Fibroblast of peridontal ligament (primary cell): ENCODE measurements at regions not wholly inside any gene's neighbourhood (a gene's known extent, or its start where the extent isn't known, plus 50 kb on each side); places are given as distances from the start of the nearest gene placed in this dataset.
"Not testable (repeated sequence)": the region's sequence is repeated elsewhere in the genome, so short reads cannot be mapped to it uniquely, and the experiment has no call there.

Experiments used
- DNase-seq: peaks from one replicate; pipeline ENCODE4 v3.0.0-alpha.2; 2010; ENCODE audit errors: extremely low read depth

DNA sequence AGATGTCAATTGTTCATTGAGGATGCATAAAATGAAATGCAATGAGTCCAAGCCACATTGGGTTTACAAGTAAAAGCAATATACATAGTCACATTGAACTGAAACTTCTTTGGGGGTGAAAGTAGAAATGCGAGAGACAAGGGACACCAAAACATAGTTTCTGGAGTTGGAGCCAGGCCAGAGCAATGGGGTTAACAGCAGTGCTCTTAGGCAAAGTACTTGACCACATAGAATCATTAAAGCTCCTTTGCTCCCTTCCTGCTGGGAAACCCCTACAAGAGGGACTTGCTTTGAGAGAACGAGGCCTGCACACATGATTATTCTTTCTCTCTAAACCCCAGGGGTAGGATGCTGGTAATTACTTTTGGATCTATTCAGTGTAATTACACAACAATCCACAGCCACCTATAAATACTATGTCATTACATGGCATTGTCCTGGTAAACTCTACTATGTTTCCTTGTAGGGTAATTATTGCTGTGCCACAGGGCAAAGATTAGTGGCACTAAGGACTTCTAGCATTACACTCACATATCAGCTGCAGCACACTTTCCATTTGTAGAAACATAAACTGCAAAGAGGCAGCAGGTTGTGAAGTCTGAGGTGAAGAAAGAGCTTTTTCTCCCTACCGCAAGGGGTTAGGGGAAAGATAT is 421.6 kb upstream of the PBX1 start:
- no peak for DNase-seq

DNA sequence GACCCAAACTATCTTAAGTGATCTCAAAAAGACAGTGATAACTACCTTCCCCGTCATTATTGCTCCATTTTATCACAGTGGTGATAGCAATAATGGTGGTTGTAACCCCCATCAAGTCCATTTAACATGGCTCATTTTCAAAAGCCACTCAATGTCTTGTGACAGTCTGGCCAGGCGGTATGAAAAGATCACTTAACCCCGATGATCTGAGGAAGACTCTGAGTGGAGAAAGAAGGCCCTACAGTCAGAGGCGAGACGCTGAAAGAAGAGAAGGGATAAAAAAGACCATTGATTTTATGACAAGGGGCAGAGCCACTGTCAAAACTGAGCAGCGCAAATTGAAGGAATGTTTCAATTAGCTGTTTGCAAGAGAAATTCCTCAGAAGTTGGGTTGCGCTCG is 417.2 kb upstream of the PBX1 start:
- no peak for DNase-seq

DNA sequence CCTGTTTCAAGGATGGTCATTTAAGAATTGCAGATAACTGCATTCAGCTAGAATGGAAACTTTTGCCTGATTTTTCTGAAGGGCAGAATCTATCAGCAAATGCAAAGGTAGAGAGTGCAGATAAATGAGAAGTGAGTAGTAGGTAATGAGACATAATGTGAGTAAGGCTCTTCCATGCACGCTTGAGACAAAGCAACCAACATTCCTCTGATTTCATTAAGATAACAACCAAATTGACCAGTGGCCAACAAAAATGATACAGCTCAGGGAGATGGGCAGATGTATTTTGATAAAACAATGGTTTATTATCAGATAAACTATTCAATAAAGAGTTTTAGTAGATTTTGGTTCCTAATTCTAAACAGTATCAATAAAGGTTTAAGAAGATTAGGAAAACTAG is 404.4 kb upstream of the PBX1 start:
- no peak for DNase-seq

DNA sequence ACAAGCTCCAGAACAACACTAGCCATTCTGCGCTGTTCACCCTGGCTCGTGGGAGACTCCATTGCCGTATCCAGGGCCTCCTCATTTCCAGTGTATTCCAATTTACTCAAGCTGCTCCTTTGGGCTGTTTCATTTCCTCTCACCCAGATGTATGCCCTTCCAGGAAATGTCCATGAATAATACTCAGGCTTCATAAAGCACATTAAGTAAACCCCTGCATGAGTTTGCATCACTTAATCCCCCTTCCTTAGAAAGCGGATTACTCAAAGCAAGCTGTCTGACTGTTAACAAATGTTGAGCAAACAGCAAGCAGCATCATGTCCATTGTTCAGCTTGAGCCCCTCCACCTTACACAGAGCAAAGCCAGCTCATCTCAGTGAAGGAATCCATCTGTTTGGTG is 403.6 kb upstream of the PBX1 start:
- no peak for DNase-seq

DNA sequence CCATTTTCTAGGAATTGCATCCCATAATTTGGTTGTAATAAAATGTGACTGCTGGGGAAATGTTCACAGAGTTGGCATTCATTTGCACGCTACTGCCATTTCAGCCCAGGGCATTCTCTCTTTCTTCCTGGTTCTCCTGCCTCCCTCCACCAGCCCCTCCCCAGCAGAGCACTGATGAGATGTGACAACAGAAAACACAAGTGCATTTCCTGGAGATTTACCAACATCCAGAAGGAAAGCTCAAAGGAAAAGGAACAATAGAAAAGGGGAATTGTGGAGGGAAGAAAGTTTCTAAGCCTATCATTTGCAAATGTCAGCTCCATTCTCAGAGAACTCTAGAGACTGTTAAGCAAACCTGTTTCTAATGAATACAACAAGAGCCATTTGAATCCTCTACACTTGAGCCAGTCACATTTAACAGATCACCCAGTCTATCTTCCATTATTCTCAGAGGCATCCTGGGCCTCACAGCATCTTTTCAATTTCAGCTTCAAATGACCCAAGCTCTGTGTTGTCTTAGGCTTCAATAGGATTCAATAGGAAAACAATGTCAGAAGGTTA is 395.6 kb upstream of the PBX1 start:
- no peak for DNase-seq

DNA sequence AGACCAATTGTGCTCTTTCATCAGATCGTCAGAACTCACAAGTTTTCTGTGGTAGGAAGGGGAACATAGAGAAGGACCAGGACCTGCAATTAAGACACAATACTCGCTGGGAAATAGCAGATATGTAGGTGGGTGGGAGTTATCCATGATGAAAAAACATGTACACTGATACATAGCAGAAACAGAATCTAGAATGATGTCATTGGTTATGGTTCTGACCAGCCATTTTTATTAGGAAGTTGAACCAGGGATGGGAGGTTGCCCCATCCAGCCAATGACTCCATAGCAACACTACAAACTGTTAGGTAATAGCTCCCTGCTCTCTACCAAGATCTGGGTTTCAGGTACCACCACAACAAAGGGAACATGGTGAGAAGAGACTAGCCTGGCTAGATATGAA is 393.5 kb upstream of the PBX1 start:
- no peak for DNase-seq

DNA sequence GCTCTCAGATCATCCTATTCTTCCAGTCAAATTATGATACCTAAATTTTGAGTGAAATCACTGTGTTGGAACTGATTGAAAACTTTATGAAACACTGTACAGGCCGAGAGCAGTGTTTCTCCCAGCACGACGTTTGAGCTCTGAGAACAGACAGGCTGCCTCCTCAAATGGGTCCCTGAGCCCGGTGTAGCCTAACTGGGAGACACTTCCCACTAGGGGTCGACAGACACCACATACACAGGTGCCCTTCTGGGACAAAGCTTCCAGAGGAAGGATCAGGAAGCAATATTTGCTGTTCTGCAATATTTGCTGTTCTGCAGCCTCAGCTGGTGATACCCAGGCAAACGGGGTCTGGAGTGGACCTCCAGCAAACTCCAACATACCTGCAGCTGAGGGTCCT is 392.5 kb upstream of the PBX1 start:
- not testable (repeated sequence) for DNase-seq

DNA sequence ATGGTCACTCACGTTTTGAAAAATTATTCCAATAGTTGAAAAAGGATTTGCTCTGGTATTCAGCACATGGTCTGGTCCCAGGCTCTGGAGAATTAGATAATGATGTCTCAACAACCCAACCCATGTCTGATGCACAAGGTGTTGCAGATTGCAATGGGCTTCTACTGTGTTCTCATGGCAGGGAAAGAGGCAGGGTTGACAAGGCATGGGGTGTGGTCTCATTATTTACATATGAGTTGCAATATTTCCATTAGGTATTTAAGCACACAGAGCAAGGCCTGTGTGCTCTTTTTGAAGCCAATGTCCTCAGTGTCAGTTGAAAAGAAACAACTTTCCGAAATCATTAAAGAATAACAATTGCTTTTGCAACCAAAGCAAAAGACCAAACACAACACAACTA is 381.9 kb upstream of the PBX1 start:
- no peak for DNase-seq

DNA sequence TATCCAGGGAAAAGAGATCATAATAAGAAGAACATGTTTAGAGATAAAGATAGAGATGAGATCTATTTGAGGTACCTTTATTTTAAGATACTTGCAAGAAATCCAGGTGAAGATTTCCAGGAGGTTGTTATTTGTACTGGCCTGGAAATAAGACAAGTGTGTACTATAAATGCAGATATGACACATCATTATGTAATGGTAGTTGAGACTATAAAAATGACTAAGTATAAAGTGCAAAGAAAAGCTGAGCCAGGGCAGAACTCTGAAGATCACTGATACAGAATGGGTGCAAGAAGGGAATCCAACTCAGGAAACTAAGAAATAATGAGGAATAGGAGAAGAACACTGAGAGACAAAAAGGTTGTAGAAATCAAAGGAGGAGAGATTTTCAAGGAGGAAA is 378.2 kb upstream of the PBX1 start:
- no peak for DNase-seq

DNA sequence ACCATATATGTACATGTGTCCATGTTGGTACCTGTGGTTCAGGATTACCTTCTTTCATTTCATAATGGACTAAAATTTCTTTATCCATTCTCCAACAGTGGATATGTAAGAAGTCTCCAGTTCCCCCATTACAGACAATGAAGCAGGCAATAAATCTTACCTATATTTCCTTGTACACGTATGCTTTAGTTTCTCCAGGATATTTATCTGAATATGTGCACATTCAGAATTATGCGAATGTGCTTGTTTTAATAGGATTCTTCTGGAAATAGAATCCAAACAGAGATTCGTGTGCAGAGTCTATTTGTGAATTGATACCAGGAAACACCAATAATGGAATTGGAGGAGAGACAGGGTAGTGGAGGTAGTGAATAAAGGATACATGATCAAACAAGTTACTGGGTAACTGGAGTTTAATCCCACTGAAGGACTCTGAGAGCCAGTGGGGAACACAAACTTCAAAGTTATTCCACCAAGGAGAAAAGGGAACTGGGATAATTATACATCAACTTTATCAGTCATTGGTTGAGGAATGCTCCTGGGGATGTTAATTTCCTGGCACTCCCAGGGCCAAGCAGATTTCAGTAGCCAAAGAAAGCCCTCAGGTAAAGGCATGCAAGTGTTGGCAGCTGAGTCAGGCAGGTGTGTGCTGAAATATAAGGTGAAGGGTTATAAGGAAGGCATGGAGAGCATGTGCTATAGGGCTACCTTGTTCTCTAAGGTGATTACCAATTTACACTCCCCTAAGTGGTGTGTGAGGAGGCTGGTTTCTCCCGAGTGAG is 374.9 kb upstream of the PBX1 start:
- no peak for DNase-seq

DNA sequence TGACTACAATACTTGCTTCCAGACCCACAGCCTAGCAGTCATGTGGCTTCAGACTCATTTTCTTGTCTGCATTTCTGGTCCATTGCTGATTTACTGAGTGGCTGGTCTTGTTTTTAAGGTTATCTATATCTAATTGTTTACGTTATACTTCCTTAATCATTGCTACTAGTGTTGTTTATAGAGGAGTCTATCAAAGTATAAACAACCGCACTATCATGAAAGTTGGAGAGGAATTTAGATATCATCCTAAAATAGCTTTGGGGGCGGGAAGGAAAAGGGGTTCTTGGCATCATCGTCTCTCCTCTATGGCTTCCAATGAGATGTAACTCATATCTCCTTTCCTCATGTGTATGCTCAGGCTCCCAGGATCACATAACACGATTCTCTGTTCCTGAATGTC is 372.1 kb upstream of the PBX1 start:
- DNase-seq: no peak

DNA sequence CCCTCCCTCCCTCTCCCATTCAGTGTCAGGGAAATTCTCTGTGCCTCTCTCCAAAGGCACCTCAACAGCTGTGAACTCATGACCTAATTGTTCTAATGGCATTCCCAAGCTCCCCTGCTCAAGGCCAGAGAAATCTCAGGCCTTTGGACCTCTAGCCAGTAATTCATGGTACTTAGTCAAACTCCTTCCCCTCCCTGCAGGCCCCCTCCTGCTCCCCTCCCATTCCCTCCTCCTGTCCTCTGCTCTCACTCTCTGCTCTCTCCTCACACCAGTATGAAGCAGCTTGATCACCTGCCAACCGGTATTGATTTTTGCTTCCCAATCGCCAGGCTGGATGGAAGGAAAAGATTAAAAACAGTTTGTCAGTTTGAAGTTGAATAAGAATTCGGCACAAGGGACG is 370.5 kb upstream of the PBX1 start:
- DNase-seq: no peak

DNA sequence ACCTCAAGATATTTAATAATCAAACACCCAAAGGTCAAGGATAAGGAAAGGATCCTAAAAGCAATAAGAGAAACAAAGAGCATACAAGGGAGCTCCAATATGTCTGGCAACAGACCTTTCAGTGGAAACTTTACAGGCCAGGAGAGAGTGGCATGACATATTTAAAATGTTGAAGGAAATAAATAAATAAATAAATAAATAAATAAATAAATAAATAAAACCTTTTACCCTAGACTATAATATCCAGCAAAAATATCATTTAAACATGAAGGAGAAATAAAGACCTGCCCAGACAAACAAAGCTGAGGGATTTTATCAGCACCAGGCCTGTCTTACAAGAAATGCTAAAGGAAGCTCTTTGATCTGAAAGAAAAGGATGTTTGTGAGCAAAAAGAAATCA is 367.8 kb upstream of the PBX1 start:
- DNase-seq: no peak

DNA sequence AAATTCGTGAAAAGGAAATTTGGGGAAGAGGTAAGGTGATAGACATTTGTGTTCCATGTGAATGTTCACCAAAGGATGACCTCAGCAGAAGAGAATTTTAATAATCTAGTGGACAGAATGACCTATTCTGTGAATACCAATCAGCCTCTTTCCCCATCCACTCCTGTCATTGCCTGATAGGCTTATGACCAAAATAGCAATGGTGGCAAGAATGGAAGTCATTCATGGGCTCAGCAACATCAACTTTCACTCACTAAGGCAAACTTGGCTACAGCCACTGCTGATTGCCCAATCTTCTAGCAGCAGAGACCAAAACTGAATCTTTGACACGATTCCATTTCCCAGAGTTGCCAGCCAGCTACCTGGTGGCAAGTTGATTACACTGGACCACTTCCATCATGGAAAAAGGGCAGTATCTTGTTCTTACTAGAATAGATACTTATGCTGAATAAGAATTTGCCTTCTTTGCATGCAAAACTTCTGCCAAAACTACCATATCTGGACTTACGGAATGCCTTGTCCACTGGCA is 348.7 kb upstream of the PBX1 start:
- no peak for DNase-seq

DNA sequence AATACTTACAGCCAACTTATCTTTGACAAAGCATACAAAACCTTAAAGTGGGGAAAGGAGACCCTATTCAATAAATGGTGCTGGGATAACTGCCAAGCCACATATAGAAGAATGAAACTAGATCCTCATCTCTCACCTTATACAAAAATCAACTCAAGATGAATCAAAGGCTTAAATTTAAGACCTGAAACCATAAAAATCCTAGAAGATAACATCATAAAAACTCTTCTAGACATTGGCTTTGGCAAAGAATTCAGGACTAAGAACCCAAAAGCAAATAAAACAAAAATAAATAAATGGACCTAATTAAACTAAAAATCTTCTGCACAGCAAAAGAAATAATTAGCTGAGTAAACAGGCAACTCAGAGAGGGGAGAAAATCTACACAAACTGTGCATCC is 335.6 kb upstream of the PBX1 start:
- DNase-seq: no peak

DNA sequence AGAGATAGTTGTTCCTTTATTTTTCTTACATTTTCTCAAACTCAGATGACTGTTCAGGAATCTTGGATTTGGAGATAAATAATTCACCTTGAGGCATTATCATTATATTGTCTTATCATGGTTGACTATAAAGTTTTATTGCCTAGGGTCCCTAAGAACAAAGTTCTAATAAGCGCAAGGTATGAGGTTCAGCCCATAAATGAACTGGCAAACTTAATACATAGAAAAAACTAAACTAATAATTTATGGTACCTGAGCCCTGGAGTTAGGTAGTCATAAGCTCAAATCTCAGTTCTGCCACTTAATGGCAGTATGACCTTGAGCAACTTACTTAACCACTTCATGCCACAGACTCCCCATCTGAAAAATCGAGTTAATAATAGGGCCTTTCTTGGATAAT is 334.0 kb upstream of the PBX1 start:
- no peak for DNase-seq

DNA sequence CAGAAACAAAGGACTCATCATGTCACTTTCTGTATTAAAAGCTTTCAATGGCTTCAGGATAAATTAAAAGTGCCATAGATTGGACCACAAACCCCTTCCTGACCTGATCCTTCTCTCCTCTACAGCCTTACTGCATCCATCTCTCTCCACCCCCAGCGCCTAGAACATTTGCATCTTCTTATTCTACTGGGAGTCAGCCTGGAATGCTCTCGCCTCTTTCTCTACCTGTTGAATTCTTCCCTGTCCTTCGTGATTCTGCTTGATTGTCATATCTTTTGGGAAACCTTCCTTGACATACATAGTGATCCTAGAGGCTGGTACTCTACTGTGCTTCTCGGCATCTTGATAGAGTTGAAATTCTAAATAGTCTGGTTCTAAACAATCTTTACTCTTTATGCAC is 332.0 kb upstream of the PBX1 start:
- no peak for DNase-seq

DNA sequence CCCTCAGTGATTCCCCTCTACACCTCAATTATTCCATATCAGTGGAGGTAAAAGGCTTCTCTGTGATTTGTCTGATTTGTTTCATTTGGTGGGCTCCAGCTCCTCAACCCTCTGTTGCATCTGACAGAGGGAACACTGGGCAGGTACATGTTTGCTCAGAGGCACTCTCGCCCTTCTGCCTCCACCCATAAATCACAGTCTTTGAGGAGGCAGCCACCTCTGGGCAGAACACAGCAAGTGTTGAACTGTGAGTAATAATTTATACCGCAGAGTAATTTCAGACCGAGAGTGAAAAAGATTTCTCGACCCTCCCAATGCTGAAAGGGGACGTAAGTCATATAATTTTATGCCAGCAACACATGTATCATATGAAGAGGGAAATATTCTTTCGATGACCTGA is 330.1 kb upstream of the PBX1 start:
- no peak for DNase-seq

DNA sequence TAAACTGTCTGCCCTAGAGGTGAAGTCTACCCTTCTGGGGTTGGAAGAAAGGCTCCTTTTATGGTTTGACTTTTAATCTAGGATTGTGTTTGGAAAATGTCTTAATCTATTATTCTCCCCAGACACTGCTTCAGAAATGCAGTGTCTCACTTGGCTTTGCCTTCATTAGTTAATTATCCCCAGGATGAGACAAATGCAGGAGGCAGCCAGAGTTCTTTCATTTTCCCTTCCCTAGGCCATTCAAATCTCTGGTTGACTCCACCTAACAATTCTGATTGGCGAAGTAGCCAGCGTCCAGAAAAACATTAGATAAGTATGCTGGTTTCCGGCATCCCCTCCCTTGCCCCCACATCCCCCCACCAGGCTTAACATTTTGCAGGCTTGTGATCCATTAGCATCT is 325.8 kb upstream of the PBX1 start:
- no peak for DNase-seq

DNA sequence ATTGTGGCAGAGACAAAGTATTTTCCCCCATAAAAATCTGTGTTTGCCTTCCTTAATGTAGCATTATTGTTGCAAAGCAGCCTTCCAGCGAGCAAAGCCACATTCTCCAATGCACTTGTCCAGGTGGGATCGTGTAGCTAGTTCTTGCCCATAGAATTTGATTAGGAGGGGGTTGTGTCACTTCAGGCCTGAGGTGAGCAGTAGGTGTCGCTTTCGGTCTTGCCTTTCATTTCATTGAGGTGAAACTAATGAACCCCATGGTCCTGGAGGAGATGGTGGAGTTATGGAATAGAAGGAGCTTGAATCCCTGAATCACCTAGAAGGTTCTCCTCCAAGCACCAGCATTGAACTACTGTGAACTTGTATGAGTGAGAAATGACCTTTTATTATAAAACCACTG is 318.9 kb upstream of the PBX1 start:
- DNase-seq: no peak

DNA sequence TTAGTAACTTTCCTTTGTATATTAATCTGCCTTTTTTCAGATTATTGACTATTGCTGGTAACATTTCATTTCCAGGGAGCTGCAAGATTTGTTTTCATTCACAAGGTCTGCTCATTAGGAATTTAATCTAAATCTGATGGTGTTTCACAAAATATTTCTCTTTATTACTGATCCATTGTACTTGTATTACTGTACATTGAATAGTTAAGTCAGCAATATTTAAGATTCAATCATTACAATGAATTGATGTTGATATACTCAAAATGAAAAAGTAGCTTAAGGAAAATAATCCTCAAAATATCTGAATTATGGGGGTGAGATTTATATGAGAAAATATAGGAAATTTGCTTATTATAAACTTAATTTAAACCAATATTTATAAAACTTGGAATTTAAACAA is 308.6 kb upstream of the PBX1 start:
- DNase-seq: no peak

DNA sequence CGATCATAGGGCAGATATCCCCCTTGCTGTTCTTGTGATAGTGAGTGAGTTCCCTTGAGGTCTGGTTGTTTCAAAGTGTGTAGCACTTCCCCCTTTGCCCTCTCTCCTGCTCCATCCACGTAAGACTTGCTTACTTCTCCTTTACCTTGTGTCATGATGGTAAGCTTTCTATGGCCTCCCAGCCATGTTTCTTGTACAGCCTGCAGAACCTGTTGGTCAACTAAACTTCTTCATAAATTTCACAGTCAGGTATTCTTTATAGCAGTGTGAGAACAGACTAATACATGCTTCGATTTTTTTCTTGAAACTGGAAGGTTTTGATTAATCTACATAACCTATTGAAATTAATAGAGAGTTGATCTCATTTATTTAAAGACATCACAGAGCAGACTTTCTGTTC is 302.5 kb upstream of the PBX1 start:
- DNase-seq: no peak

DNA sequence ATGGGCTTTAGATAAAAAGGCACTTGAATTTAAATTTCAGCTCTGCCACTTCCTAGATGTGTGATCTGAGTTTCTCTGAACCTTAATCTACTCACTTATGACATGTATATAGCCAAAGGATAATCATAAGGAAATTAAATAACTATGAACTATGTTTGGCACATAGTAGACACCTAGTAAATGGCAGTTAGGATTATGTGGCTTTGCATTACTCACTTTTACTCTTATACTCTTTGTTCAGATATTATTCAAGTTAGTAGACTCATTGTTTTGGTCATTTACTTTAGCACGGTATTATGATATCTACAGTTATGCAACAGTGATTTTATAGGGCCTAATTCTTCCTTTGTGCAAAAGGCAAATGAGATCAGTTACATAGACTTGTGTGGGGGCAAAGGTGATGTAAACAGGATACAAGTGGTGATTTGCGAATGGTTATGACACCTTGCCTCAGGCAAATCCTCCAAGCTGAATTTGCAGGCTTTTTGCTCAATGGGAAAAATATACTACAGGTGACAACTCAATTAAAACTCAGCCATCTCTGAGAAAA is 297.2 kb upstream of the PBX1 start:
- DNase-seq: no peak
